Fibroblast of lung (primary cell): ENCODE measurements at regions not wholly inside any gene's neighbourhood (a gene's known extent, or its start where the extent isn't known, plus 50 kb on each side); places are given as distances from the start of the nearest gene placed in this dataset.
"Not testable (repeated sequence)": the region's sequence is repeated elsewhere in the genome, so short reads cannot be mapped to it uniquely, and the experiment has no call there.

Experiments
- DNase-seq, 2 donors: peaks; one replicate each; pipeline versions ENCODE4 v3.0.0 to v3.0.0-alpha.2; 2010; ENCODE audit warnings: low read depth in 2 of 2
- H2AFZ ChIP-seq: 2 replicates; pipeline ENCODE4 v1.5.1; 2012; ENCODE audit warnings: low read length, control low read depth, inconsistent platforms
- H3K27ac ChIP-seq: 2 replicates; pipeline ENCODE4 v1.5.1; 2011; ENCODE audit warnings: low read length, control low read depth; ENCODE audit not compliant: insufficient read depth
- H3K27me3 ChIP-seq: 2 replicates; pipeline ENCODE4 v1.5.1; 2011; ENCODE audit warnings: mild to moderate bottlenecking, low read length; ENCODE audit not compliant: control insufficient read depth, insufficient read depth
- H3K36me3 ChIP-seq: 2 replicates; pipeline ENCODE4 v1.5.1; 2011; ENCODE audit warnings: low read length; ENCODE audit not compliant: control insufficient read depth, insufficient read depth
- H3K4me1 ChIP-seq: 2 replicates; pipeline ENCODE4 v1.5.1; 2011; ENCODE audit warnings: low read length; ENCODE audit not compliant: control insufficient read depth, insufficient read depth; ENCODE audit errors: extremely low read depth
- H3K4me2 ChIP-seq: 2 replicates; pipeline ENCODE4 v1.5.1; 2011; ENCODE audit warnings: low read length, control low read depth; ENCODE audit not compliant: insufficient read depth; ENCODE audit errors: extremely low read depth
- H3K4me3 ChIP-seq, 4 experiments: fragments of 200-600 bp in 1 of 4; sonication (generic) in 1 of 4; replicated peaks in 1 of 4; 2 replicates each; pipeline ENCODE4 v1.5.1; 2011 to 2016; ENCODE audit warnings: low read length in 4 of 4, low read depth in 3 of 4, mild to moderate bottlenecking in 3 of 4, control low read depth in 2 of 4, inconsistent platforms in 1 of 4, mixed read lengths in 1 of 4; ENCODE audit not compliant: insufficient read depth in 1 of 4; ENCODE audit errors: control extremely low read depth in 1 of 4
- H3K79me2 ChIP-seq: 2 replicates; pipeline ENCODE4 v1.5.1; 2012; ENCODE audit warnings: mild to moderate bottlenecking, low read length, inconsistent platforms; ENCODE audit not compliant: control insufficient read depth, insufficient read depth
- H3K9ac ChIP-seq: 2 replicates; pipeline ENCODE4 v1.5.1; 2011; ENCODE audit warnings: mild to moderate bottlenecking, low read length, control low read depth; ENCODE audit not compliant: insufficient read depth
- H3K9me3 ChIP-seq: 2 replicates; pipeline ENCODE4 v1.5.1; 2012; ENCODE audit warnings: low read depth, low read length; ENCODE audit not compliant: control insufficient read depth, insufficient read depth
- H4K20me1 ChIP-seq: 2 replicates; pipeline ENCODE4 v1.5.1; 2011; ENCODE audit warnings: low read length; ENCODE audit not compliant: control insufficient read depth, insufficient read depth; ENCODE audit errors: extremely low read depth
- CTCF ChIP-seq, 2 donors: IDR thresholded peaks in 1 of 2; conservative IDR thresholded peaks in 1 of 2; 1 replicate in 1 of 2; 2 replicates in 1 of 2; pipeline ENCODE4 v1.5.1; 2011 to 2012; ENCODE audit warnings: low read length in 2 of 2, control low read depth in 1 of 2, inconsistent platforms in 1 of 2, low read depth in 1 of 2, mild to moderate bottlenecking in 1 of 2
- EZH2 ChIP-seq: IDR thresholded peaks from 2 replicates; pipeline ENCODE4 v1.5.1; 2012; ENCODE audit warnings: low read length, control low read depth, mild to moderate bottlenecking; ENCODE audit errors: missing control alignments

GRCh38 chr10:53331460-53331859 is 558.9 kb upstream of the MBL2 start:
- H3K79me2 ChIP-seq, result no peaks in the 10 kb centered on the region
- no peak overlapping the region for H3K4me3 ChIP-seq
- no peaks in the 10 kb centered on the region for H4K20me1 ChIP-seq
- H3K36me3 ChIP-seq, result no peaks in the 10 kb centered on the region
- no peak for DNase-seq
- no peak overlapping the region for H3K9ac ChIP-seq
- TF ChIP-seq EZH2, result no peak
- no peak for TF ChIP-seq CTCF (conservative IDR thresholded peaks at IDR 0.05 in 1 of 2, IDR thresholded peaks at IDR 0.05 in 1 of 2; ENCODE audit: low read depth in 1 of 2, low read length in 2 of 2)
- no peak overlapping the region for H3K4me2 ChIP-seq
- H2AFZ ChIP-seq, result no peak overlapping the region
- no peaks in the 10 kb centered on the region for H3K4me1 ChIP-seq
- no peak overlapping the region for H3K27ac ChIP-seq
- no peaks in the 10 kb centered on the region for H3K27me3 ChIP-seq
- no peaks in the 10 kb centered on the region for H3K9me3 ChIP-seq

GRCh38 chr10:53326401-53327305 is 554.1 kb upstream of the MBL2 start:
- H3K4me1 ChIP-seq, H3K36me3 ChIP-seq, H2AFZ ChIP-seq, H3K4me3 ChIP-seq, H4K20me1 ChIP-seq, H3K27ac ChIP-seq, H3K9ac ChIP-seq, H3K4me2 ChIP-seq, DNase-seq, H3K27me3 ChIP-seq, H3K79me2 ChIP-seq, H3K9me3 ChIP-seq: not testable (repeated sequence)

GRCh38 chr10:53325066-53325465 is 552.5 kb upstream of the MBL2 start:
- Histone ChIP-seq H3K4me1 (no peaks in the 10 kb centered on the region), H3K27ac (no peak overlapping the region), H3K9ac (no peak overlapping the region), H3K9me3 (no peaks in the 10 kb centered on the region), H3K79me2 (no peaks in the 10 kb centered on the region), H2AFZ (no peak overlapping the region), H4K20me1 (no peaks in the 10 kb centered on the region), H3K4me3 (no peak overlapping the region), H3K27me3 (no peaks in the 10 kb centered on the region), H3K36me3 (no peaks in the 10 kb centered on the region), H3K4me2 (no peak overlapping the region)
- peak; percentile 13 to 51 for DNase-seq
- no peak for TF ChIP-seq EZH2
- no peak for TF ChIP-seq CTCF (conservative IDR thresholded peaks at IDR 0.05 in 1 of 2, IDR thresholded peaks at IDR 0.05 in 1 of 2; ENCODE audit: low read depth in 1 of 2, low read length in 2 of 2)
